ENCODE measurements at regions not wholly inside any gene's neighbourhood (a gene's known extent, or its start where the extent isn't known, plus 50 kb on each side); places are given as distances from the start of the nearest gene placed in this dataset.

DNA sequence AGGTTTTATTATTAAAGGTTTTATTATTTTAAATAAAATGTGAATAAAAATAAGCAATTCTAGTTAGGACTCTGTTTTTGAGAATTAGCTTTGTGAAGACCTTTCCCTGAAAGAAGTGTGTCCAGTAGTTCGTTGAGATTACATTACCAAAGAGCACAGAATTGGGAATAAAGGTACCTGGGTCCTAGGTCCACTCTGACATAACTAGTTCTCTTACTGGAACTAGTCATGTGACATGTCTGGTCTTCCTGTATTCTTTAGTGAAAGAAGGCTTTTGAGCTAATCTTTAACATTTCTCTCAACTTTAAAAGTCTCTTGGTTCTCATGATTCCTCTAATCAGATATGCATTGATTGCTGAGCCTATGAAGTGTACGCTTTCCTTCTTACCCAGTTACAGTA is 292.0 kb upstream of the SMIM31 start:
- TF ChIP-seq CTCF (IDR thresholded peaks at IDR 0.05) (no peak), POLR2A (IDR thresholded peaks at IDR 0.05) (no peak)
